Activated B cell treated with CpG ODN at 0.5 μM for 24 hours (primary cell): ENCODE measurements at regions not wholly inside any gene's neighbourhood (a gene's known extent, or its start where the extent isn't known, plus 50 kb on each side); places are given as distances from the start of the nearest gene placed in this dataset.

Experiments used
- ATAC-seq: fragments of 200-7000 bp; cut with Tn5 transposase; one replicate; pipeline ENCODE4 v1.10.0; 2021; ENCODE audit warnings: low read depth, mild to moderate bottlenecking, moderate library complexity
- CTCF ChIA-PET: fragments of 350-600 bp; sonication (Branson Sonifier 250); formaldehyde crosslinking; loops from one replicate; lab custom pipeline; 2021; ENCODE audit warnings: antibody characterized with exemption; lab: Charles Lee
- POLR2A ChIA-PET: fragments of 350-600 bp; sonication (Branson Sonifier 250); formaldehyde crosslinking; loops from one replicate; lab custom pipeline; 2021; ENCODE audit warnings: antibody characterized with exemption; lab: Charles Lee
- DNase-seq: peaks from one replicate; pipeline ENCODE4 v3.0.0; 2022
- H3K27ac Mint-ChIP-seq: one replicate; pipeline ENCODE4 v1.8.0; 2020; ENCODE audit warnings: mixed read lengths
- H3K27me3 Mint-ChIP-seq: one replicate; pipeline ENCODE4 v1.8.0; 2021; ENCODE audit warnings: mixed read lengths
- H3K36me3 Mint-ChIP-seq: one replicate; pipeline ENCODE4 v1.8.0; 2021; ENCODE audit warnings: low read depth, mixed read lengths
- H3K4me1 Mint-ChIP-seq: one replicate; pipeline ENCODE4 v1.8.0; 2021; ENCODE audit warnings: mixed read lengths
- H3K4me3 Mint-ChIP-seq: one replicate; pipeline ENCODE4 v1.8.0; 2020; ENCODE audit warnings: mild to moderate bottlenecking, mixed read lengths
- H3K9me3 Mint-ChIP-seq: one replicate; pipeline ENCODE4 v1.8.0; 2020; ENCODE audit warnings: mixed read lengths
- CTCF ChIP-seq: fragments of 200-600 bp; IDR thresholded peaks from one replicate; pipeline ENCODE4 v1.8.0; 2022; ENCODE audit warnings: antibody characterized with exemption, mild to moderate bottlenecking
- intact Hi-C: fragments of 100-400 bp; cut with micrococcal nuclease; formaldehyde crosslinking; loops from one replicate; pipeline ENCODE4 v1.15.1; 2024

DNA sequence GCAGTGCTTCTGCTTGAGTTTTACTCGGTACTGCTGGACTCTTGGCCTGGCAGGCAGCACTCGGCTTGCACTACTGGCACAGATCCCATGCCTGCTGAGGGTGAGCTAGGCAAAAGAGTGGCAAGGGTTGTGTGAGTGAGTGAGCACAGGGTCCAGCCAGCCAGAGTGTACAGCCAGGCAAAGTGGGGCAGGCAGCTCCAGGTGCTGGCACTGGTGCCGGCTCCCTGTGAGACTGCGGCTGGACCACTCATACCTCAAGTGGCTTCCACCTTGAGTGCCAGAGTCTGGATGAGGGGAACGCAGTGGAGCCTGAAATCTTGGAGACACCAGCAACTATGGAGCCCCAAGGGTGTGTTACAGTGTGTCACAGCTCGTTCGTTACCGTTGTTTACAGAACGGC lies 1451.9 kb upstream of the AGA start:
- H3K27ac Mint-ChIP-seq, result no peak overlapping the region
- H3K9me3 Mint-ChIP-seq, result no peaks in the 10 kb centered on the region
- no peaks in the 10 kb centered on the region for H3K27me3 Mint-ChIP-seq
- no peak overlapping the region for H3K4me3 Mint-ChIP-seq
- no peak for TF ChIP-seq CTCF
- no peaks in the 10 kb centered on the region for H3K36me3 Mint-ChIP-seq
- no peak for DNase-seq
- CTCF ChIA-PET, result no interaction called here
- H3K4me1 Mint-ChIP-seq, result no peaks in the 10 kb centered on the region
- POLR2A ChIA-PET, result no interaction called here
- ATAC-seq, result no peak
- intact Hi-C loops, result no loop called here

DNA sequence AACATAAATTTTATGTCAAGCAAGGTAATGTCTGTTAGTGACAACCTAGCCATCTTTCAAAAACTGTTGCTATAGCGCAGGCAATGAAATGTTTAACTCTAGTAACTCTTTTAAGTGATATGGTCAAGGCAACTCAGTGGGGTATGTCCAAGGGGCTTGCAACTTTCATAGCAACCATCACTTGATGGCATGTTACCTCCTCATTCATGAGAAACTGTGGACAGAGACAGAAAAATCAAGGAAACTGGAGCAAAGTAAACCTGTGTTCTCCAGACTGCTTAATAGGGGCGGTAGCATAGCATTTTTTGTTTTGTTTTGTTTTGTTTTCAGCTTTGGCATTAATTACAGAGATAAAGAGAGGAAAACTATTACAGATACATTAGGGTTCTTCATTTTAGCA lies 1456.8 kb upstream of the AGA start:
- CTCF ChIA-PET, result no interaction called here
- ATAC-seq (no peak), DNase-seq (no peak)
- no peak overlapping the region for H3K4me3 Mint-ChIP-seq
- H3K27ac Mint-ChIP-seq, result no peak overlapping the region
- POLR2A ChIA-PET, result no interaction called here
- TF ChIP-seq CTCF, result no peak
- intact Hi-C loops, result no loop called here
- no peaks in the 10 kb centered on the region for H3K36me3 Mint-ChIP-seq
- no peaks in the 10 kb centered on the region for H3K9me3 Mint-ChIP-seq
- no peaks in the 10 kb centered on the region for H3K27me3 Mint-ChIP-seq
- H3K4me1 Mint-ChIP-seq, result no peaks in the 10 kb centered on the region

DNA sequence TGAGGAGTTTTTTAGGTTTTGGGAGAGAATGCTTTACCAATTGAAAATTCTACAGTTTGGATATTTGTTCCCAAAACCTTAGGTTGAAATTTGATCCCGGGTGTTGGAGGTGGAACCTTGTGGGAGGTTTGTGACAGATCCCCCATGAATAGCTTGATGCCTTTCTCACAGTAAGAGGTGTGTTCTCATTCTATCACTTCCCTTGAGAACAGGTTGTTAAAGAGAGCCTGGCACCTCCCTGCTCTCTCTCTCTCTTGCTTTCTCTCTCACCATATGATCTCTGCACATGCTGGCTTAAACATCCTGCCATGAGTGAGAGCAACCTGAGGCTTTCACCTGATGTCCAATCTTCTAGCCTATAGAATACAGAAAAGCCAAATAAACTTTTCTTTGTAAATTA lies 1475.5 kb upstream of the AGA start:
- CTCF ChIA-PET, result no interaction called here
- no peaks in the 10 kb centered on the region for H3K36me3 Mint-ChIP-seq
- H3K27ac Mint-ChIP-seq, result no peak overlapping the region
- POLR2A ChIA-PET, result no interaction called here
- H3K27me3 Mint-ChIP-seq, result no peaks in the 10 kb centered on the region
- ATAC-seq (no peak), DNase-seq (no peak)
- TF ChIP-seq CTCF, result no peak
- H3K4me3 Mint-ChIP-seq, result no peak overlapping the region
- no peaks in the 10 kb centered on the region for H3K4me1 Mint-ChIP-seq
- H3K9me3 Mint-ChIP-seq, result peaks cover 2% of the 10 kb centered on the region
- intact Hi-C loops, result no loop called here

- intact Hi-C loops, result no loop called here
- no peak for DNase-seq
- ChIA-PET CTCF (no interaction called here), POLR2A (no interaction called here)
- Mint-ChIP-seq H3K9me3 (peaks cover 4% of the 10 kb centered on the region), H3K27me3 (no peaks in the 10 kb centered on the region), H3K4me1 (no peaks in the 10 kb centered on the region), H3K4me3 (no peak overlapping the region), H3K27ac (no peak overlapping the region), H3K36me3 (no peaks in the 10 kb centered on the region)
- ATAC-seq, result no peak
- TF ChIP-seq CTCF, result no peak
Measured at GRCh38 chr4:178937130-178937529, 1494.9 kb upstream of the AGA start.

DNA sequence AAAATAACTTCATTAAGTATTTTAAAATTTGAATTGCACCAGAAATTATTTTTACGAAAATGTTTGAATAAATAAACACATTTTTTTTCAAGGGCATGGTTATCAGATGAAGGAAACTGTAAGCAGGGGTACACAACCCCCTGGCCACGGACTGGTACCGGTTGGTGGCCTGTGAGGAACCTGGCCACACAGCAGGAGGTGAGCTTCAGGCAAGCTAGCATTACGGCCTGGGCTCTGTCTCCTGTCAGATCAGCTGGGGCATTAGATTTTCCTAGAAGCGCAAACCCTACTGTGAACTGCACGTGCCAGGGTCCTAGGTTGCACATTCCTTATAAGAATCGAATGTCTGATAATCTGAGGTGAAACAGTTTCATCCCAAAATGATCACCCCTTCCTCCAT lies 1499.7 kb upstream of the AGA start:
- no peak overlapping the region for H3K4me3 Mint-ChIP-seq
- no peak for TF ChIP-seq CTCF
- ChIA-PET POLR2A (no interaction called here), CTCF (no interaction called here)
- H3K36me3 Mint-ChIP-seq, result no peaks in the 10 kb centered on the region
- DNase-seq (no peak), ATAC-seq (no peak)
- H3K27ac Mint-ChIP-seq, result no peak overlapping the region
- intact Hi-C loops, result no loop called here
- H3K27me3 Mint-ChIP-seq, result no peaks in the 10 kb centered on the region
- H3K9me3 Mint-ChIP-seq, result peaks cover 9% of the 10 kb centered on the region
- H3K4me1 Mint-ChIP-seq, result no peaks in the 10 kb centered on the region
